UCSD-AML1 (cell line): ENCODE measurements at regions not wholly inside any gene's neighbourhood (a gene's known extent, or its start where the extent isn't known, plus 50 kb on each side); places are given as distances from the start of the nearest gene placed in this dataset.
A peak's percentile ranks its signal among the peaks of the same experiment; 100 is the strongest.

Experiments
- DNase-seq: peaks from one replicate; lab custom pipeline; 2025; ENCODE audit not compliant: unreplicated experiment; lab: John Stamatoyannopoulos, UW

- DNase-seq, result no peak
Measured at GRCh38 chr9:7246917-7247522, 489.2 kb downstream of the KDM4C start.

GRCh38 chr9:7245976-7246580 lies 488.3 kb downstream of the KDM4C start:
- DNase-seq, result no peak

GRCh38 chr9:7243838-7244237 lies 486.1 kb downstream of the KDM4C start:
- DNase-seq, result no peak

GRCh38 chr9:7242126-7242525 lies 484.4 kb downstream of the KDM4C start:
- no peak for DNase-seq

- no peak for DNase-seq
Measured at GRCh38 chr9:7241694-7242093, 483.9 kb downstream of the KDM4C start.

GRCh38 chr9:7240569-7241311 lies 483.0 kb downstream of the KDM4C start:
- no peak for DNase-seq

- DNase-seq, result no peak
Measured at GRCh38 chr9:7239708-7240107, 481.9 kb downstream of the KDM4C start.

- DNase-seq, result no peak
Measured at GRCh38 chr9:7238247-7238637, 480.5 kb downstream of the KDM4C start.

- no peak for DNase-seq
Measured at GRCh38 chr9:7237473-7238246, 479.9 kb downstream of the KDM4C start.

- DNase-seq, result no peak
Measured at GRCh38 chr9:7236186-7236585, 478.4 kb downstream of the KDM4C start.

- peak; percentile 54 for DNase-seq
Measured at GRCh38 chr9:7234144-7234543, 476.4 kb downstream of the KDM4C start.

- no peak for DNase-seq
Measured at GRCh38 chr9:7229571-7229970, 471.8 kb downstream of the KDM4C start.

- DNase-seq, result no peak
Measured at GRCh38 chr9:7228726-7229125, 471.0 kb downstream of the KDM4C start.

GRCh38 chr9:7227951-7228350 lies 470.2 kb downstream of the KDM4C start:
- no peak for DNase-seq

GRCh38 chr9:7226007-7226640 lies 468.4 kb downstream of the KDM4C start:
- DNase-seq, result no peak
